ENCODE measurements at regions not wholly inside any gene's neighbourhood (a gene's known extent, or its start where the extent isn't known, plus 50 kb on each side); places are given as distances from the start of the nearest gene placed in this dataset.

GRCh38 chr2:2838548-2838845 lies 507.4 kb upstream of the MYT1L start (continued):
- TF ChIP-seq PBX3 (IDR thresholded peaks at IDR 0.05) (no peak), FOSL2 (IDR thresholded peaks at IDR 0.05; ENCODE audit: borderline replicate concordance, low read depth) (no peak), MXI1 (IDR thresholded peaks at IDR 0.05; ENCODE audit: low read depth, low read length) (no peak), ELF1 (IDR thresholded peaks at IDR 0.05) (no peak)

- WGBS (ENCODE audit: low lambda C conversion rate), result 44% methylated on average over 15 of the region's 15 CpGs
- POLR2A ChIA-PET, result no interaction called here
Observed at GRCh38 chr2:2837746-2838547, 506.9 kb upstream of the MYT1L start.

More at GRCh38 chr2:2837746-2838547, 506.9 kb upstream of the MYT1L start:
- no peaks in the 10 kb centered on the region for H3K9me2 ChIP-seq
- no peaks in the 10 kb centered on the region for H3F3A ChIP-seq (replicated peaks; ENCODE audit: insufficient read depth)
- no peaks in the 10 kb centered on the region for H3K9me3 ChIP-seq
- no peaks in the 10 kb centered on the region for H3K27me3 ChIP-seq (ENCODE audit: insufficient read depth)
- no peak overlapping the region for H3K27ac ChIP-seq (ENCODE audit: low read depth in 2 of 2, low read length in 1 of 2)
- H3K79me2 ChIP-seq (ENCODE audit: insufficient read depth), result no peaks in the 10 kb centered on the region
- no peak for TF ChIP-seq RAD21 (IDR thresholded peaks at IDR 0.05; ENCODE audit: low read length)
- TF ChIP-seq ELF1 (IDR thresholded peaks at IDR 0.05), result no peak
- TF ChIP-seq MXI1 (IDR thresholded peaks at IDR 0.05; ENCODE audit: low read depth, low read length), result no peak
- no peak for TF ChIP-seq GATA2 (CRISPR knock-in tag; IDR thresholded peaks at IDR 0.05)
- TF ChIP-seq USF1 (IDR thresholded peaks at IDR 0.05; ENCODE audit: borderline replicate concordance, low read depth), result no peak
- TF ChIP-seq USF2 (IDR thresholded peaks at IDR 0.05; ENCODE audit: borderline replicate concordance, low read depth, low read length), result no peak
- TF ChIP-seq MEF2A (IDR thresholded peaks at IDR 0.05; ENCODE audit: borderline replicate concordance, low read depth), result no peak
- TF ChIP-seq PBX3 (IDR thresholded peaks at IDR 0.05), result no peak
- no peak for TF ChIP-seq MAX (IDR thresholded peaks at IDR 0.05; ENCODE audit: low read depth)
- no peak for TF ChIP-seq REST (IDR thresholded peaks at IDR 0.05; ENCODE audit: low read depth, low read length)
- no peak for TF ChIP-seq SMC3 (IDR thresholded peaks at IDR 0.05; ENCODE audit: low read depth, low read length)
- TF ChIP-seq CTCF (IDR thresholded peaks at IDR 0.05), result no peak
- no peak for TF ChIP-seq JUND (IDR thresholded peaks at IDR 0.05)
- H2AFZ ChIP-seq (ENCODE audit: low read depth), result no peak overlapping the region
- H4K20me1 ChIP-seq (ENCODE audit: insufficient read depth), result no peaks in the 10 kb centered on the region
- H3K9ac ChIP-seq, result no peak overlapping the region
- peaks cover 0 to 32% of the 10 kb centered on the region in 2 experiments; a peak in 1 of 4 replicates for H3K4me1 ChIP-seq (ENCODE audit: control insufficient read depth in 1 of 2, insufficient read depth in 2 of 2, low read depth in 1 of 2, low read length in 1 of 2)
- no peak overlapping the region for H3K4me2 ChIP-seq
- H3K4me3 ChIP-seq (ENCODE audit: low read depth in 2 of 2, low read length in 1 of 2), result no peak overlapping the region
- CTCF ChIA-PET, result interaction anchor here (1.3 kb wide), 1 partner anchor 9 kb away, joined by 3 read pairs; no protein-coding TSS in a partner anchor
- DNase-seq, result peak; percentile 15
- H3K36me3 ChIP-seq (replicated peaks in 1 of 2; ENCODE audit: control insufficient read depth in 1 of 2, insufficient read depth in 2 of 2, low read length in 1 of 2), result no peaks in the 10 kb centered on the region
